ENCODE measurements at regions not wholly inside any gene's neighbourhood (a gene's known extent, or its start where the extent isn't known, plus 50 kb on each side); places are given as distances from the start of the nearest gene placed in this dataset.

DNA sequence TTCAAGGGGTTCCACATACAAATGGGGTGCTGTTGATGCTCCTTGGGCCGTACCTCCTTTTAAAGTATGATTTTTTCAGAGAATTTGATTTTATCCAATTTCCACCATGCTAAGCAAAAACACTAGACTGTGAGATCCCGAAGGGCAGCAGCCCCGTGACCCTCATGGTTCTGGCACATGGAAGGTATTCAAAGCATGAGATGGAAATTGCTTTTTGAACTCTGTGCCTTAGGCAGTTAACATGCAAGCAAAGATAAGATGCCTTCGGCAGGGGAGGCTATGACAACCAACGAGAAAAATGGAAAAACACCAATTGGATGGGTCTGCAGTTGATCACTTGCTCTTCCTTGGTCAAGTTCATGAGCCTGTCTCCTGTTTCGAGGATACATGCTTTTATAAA, 120.8 kb upstream of the DIO3 start:
- TF ChIP-seq, protein P1, sequence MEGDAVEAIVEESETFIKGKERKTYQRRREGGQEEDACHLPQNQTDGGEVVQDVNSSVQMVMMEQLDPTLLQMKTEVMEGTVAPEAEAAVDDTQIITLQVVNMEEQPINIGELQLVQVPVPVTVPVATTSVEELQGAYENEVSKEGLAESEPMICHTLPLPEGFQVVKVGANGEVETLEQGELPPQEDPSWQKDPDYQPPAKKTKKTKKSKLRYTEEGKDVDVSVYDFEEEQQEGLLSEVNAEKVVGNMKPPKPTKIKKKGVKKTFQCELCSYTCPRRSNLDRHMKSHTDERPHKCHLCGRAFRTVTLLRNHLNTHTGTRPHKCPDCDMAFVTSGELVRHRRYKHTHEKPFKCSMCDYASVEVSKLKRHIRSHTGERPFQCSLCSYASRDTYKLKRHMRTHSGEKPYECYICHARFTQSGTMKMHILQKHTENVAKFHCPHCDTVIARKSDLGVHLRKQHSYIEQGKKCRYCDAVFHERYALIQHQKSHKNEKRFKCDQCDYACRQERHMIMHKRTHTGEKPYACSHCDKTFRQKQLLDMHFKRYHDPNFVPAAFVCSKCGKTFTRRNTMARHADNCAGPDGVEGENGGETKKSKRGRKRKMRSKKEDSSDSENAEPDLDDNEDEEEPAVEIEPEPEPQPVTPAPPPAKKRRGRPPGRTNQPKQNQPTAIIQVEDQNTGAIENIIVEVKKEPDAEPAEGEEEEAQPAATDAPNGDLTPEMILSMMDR (IDR thresholded peaks at IDR 0.05) = no peak
- TF ChIP-seq ZFX (IDR thresholded peaks at IDR 0.05; ENCODE audit: borderline replicate concordance) = no peak

Measured in 22Rv1 (cell line).